ENCODE measurements at regions not wholly inside any gene's neighbourhood (a gene's known extent, or its start where the extent isn't known, plus 50 kb on each side); places are given as distances from the start of the nearest gene placed in this dataset.

- no peak for ATAC-seq
Measured at GRCh38 chr2:237171396-237171795, 85.7 kb downstream of the COPS8 start.

- ATAC-seq, result no peak
Measured at GRCh38 chr2:237171881-237172280, 86.2 kb downstream of the COPS8 start.

GRCh38 chr2:237177052-237177451 is 91.4 kb downstream of the COPS8 start:
- no peak for ATAC-seq

GRCh38 chr2:237177986-237178385 is 92.3 kb downstream of the COPS8 start:
- no peak for ATAC-seq

GRCh38 chr2:237178396-237178795 is 92.7 kb downstream of the COPS8 start:
- ATAC-seq, result no peak

GRCh38 chr2:237179161-237179560 is 93.5 kb downstream of the COPS8 start:
- ATAC-seq, result no peak

- no peak for ATAC-seq
Measured at GRCh38 chr2:237180187-237180586, 94.5 kb downstream of the COPS8 start.

- no peak for ATAC-seq
Measured at GRCh38 chr2:237180987-237181386, 95.3 kb downstream of the COPS8 start.

- no peak for ATAC-seq
Measured at GRCh38 chr2:237181844-237182243, 96.2 kb downstream of the COPS8 start.

- no peak for ATAC-seq
Measured at GRCh38 chr2:237182422-237183123, 96.9 kb downstream of the COPS8 start.

GRCh38 chr2:237184192-237184918 is 98.7 kb downstream of the COPS8 start:
- no peak for ATAC-seq

- no peak for ATAC-seq
Measured at GRCh38 chr2:237184919-237185552, 99.3 kb downstream of the COPS8 start.

GRCh38 chr2:237185553-237185925 is 99.8 kb downstream of the COPS8 start:
- no peak for ATAC-seq

- ATAC-seq, result no peak
Measured at GRCh38 chr2:237189799-237190198, 104.1 kb downstream of the COPS8 start.

GRCh38 chr2:237190966-237191713 is 105.5 kb downstream of the COPS8 start:
- no peak for ATAC-seq

- ATAC-seq, result no peak
Measured at GRCh38 chr2:237191714-237192081, 106.0 kb downstream of the COPS8 start.

GRCh38 chr2:237192881-237193280 is 107.2 kb downstream of the COPS8 start:
- no peak for ATAC-seq

GRCh38 chr2:237193436-237193835 is 107.7 kb downstream of the COPS8 start:
- no peak for ATAC-seq

GRCh38 chr2:237194081-237194480 is 108.4 kb downstream of the COPS8 start:
- ATAC-seq, result no peak

GRCh38 chr2:237194906-237195305 is 109.2 kb downstream of the COPS8 start:
- ATAC-seq, result no peak

- no peak for ATAC-seq
Measured at GRCh38 chr2:237195396-237196120, 109.9 kb downstream of the COPS8 start.

GRCh38 chr2:237196409-237196808 is 110.7 kb downstream of the COPS8 start:
- ATAC-seq, result no peak
